HFFc6 (cell line): ENCODE measurements at regions not wholly inside any gene's neighbourhood (a gene's known extent, or its start where the extent isn't known, plus 50 kb on each side); places are given as distances from the start of the nearest gene placed in this dataset.

ENCODE experiments used
- DNase-seq: peaks from one replicate; pipeline ENCODE4 v3.0.0-alpha.2; 2018
- H3K27ac Mint-ChIP-seq: 2 replicates; pipeline ENCODE4 v1.8.0; 2020; ENCODE audit warnings: mild to moderate bottlenecking, mixed read lengths
- H3K27me3 Mint-ChIP-seq: 2 replicates; pipeline ENCODE4 v1.8.0; 2021; ENCODE audit warnings: mild to moderate bottlenecking, moderate library complexity, mixed read lengths; ENCODE audit not compliant: insufficient read depth
- H3K36me3 Mint-ChIP-seq: 2 replicates; pipeline ENCODE4 v1.8.0; 2021; ENCODE audit warnings: low read depth, mixed read lengths
- H3K4me1 Mint-ChIP-seq: 2 replicates; pipeline ENCODE4 v1.8.0; 2020; ENCODE audit warnings: low read depth, mixed read lengths
- H3K4me3 Mint-ChIP-seq: 2 replicates; pipeline ENCODE4 v1.8.0; 2020; ENCODE audit warnings: mild to moderate bottlenecking, moderate library complexity, mixed read lengths
- H3K9me3 Mint-ChIP-seq: 2 replicates; pipeline ENCODE4 v1.8.0; 2020; ENCODE audit warnings: mild to moderate bottlenecking, mixed read lengths
- TF ChIP-seq, protein P1 (sequence below): fragments of 200-600 bp; sonication (generic); IDR thresholded peaks from 2 replicates; pipeline ENCODE4 v1.5.0; 2021; ENCODE audit warnings: antibody characterized with exemption, mild to moderate bottlenecking

DNA sequence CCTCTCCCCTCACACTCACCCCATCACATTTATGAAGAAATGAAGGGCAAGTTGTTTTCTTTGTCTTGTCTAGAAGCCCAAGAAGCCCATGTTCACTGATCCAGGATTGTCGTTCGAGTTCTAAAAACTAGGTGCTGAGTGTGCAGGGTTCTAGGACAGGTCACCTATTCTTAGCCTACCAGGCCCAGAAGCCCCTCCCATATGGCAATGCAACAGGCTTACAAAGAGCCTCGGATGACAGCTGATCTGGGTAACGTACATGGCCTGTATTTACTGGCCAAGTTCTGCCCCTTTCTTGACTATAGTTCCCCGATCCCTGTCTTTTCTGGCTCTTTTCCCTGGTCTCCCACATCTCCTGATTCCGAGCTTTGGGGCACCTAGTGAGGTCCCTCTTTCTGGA is 160.9 kb downstream of the FZD1 start:
- Mint-ChIP-seq H3K4me1 (no peaks in the 10 kb centered on the region), H3K4me3 (no peak overlapping the region), H3K27me3 (peaks cover 5% of the 10 kb centered on the region; the same call in 1 of the 2 replicates), H3K36me3 (no peaks in the 10 kb centered on the region), H3K27ac (no peak overlapping the region), H3K9me3 (no peaks in the 10 kb centered on the region)
- no peak for DNase-seq
- TF ChIP-seq, protein P1, sequence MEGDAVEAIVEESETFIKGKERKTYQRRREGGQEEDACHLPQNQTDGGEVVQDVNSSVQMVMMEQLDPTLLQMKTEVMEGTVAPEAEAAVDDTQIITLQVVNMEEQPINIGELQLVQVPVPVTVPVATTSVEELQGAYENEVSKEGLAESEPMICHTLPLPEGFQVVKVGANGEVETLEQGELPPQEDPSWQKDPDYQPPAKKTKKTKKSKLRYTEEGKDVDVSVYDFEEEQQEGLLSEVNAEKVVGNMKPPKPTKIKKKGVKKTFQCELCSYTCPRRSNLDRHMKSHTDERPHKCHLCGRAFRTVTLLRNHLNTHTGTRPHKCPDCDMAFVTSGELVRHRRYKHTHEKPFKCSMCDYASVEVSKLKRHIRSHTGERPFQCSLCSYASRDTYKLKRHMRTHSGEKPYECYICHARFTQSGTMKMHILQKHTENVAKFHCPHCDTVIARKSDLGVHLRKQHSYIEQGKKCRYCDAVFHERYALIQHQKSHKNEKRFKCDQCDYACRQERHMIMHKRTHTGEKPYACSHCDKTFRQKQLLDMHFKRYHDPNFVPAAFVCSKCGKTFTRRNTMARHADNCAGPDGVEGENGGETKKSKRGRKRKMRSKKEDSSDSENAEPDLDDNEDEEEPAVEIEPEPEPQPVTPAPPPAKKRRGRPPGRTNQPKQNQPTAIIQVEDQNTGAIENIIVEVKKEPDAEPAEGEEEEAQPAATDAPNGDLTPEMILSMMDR: no peak

DNA sequence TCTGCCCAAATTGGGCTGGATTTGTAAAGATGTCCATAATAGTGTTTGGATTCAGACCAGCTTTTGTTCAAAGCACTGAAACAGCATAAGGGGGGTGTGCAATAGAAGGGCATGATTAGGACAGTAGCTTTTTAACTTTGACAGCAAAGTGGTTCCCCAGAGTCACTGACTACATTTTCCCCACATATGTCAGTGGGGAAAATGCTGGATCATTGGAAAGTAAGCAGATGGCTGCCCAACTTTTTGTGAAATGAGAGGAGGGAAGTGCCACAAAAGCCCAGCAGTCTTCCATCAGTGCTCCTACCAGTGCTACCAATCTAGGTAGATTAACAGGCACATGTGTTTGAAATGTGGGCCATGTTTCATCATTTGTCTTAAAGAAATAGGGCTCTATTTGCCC is 162.8 kb downstream of the FZD1 start:
- TF ChIP-seq, protein P1: no peak
- Mint-ChIP-seq H3K27me3 (peaks cover 2% of the 10 kb centered on the region; the same call in 1 of the 2 replicates), H3K4me3 (no peak overlapping the region), H3K36me3 (no peaks in the 10 kb centered on the region), H3K27ac (no peak overlapping the region), H3K4me1 (no peaks in the 10 kb centered on the region), H3K9me3 (no peaks in the 10 kb centered on the region)
- no peak for DNase-seq

DNA sequence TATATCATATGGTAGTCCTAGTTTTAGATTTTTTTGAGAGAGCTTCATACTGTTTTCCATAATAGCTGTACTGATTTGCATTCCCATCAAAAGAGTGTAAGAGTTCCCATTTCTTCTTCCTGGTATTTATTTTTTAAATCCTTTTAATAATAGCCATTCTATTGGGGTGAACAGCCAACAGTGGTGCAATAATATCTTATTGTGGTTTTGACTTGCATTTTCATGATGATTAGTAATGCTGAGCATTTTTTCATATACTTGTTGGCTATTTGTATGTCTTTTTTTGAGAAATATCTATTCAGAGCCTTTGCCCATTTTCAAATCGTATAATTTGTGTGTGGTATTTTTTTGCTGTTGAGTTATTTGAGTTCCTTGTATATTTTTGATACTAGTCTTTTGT is 167.4 kb downstream of the FZD1 start:
- no peak overlapping the region for H3K27ac Mint-ChIP-seq
- no peak overlapping the region for H3K4me3 Mint-ChIP-seq
- no peaks in the 10 kb centered on the region for H3K9me3 Mint-ChIP-seq
- no peaks in the 10 kb centered on the region for H3K27me3 Mint-ChIP-seq
- H3K36me3 Mint-ChIP-seq: no peaks in the 10 kb centered on the region
- TF ChIP-seq, protein P1: no peak
- no peaks in the 10 kb centered on the region for H3K4me1 Mint-ChIP-seq
- DNase-seq: no peak

DNA sequence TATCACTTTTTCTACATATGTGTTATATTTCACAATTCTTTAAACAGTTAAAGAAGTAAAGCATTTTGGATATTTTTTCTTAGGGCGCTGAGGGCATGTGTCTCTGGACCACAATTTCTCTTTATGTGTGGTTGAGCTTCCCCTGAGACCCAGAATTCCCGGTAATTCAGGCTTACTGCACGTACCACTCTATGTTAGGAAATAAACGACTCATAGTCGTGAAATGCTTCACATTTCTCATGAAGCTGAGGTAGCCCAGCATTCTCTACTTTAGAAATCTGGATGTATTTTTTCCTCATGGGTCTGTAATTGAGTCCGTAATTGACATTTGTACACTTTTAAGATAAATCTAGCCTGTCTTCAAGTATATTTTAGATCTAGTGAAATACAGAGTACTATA is 170.6 kb downstream of the FZD1 start:
- peaks cover 5% of the 10 kb centered on the region for H3K9me3 Mint-ChIP-seq
- no peak overlapping the region for H3K27ac Mint-ChIP-seq
- TF ChIP-seq, protein P1: no peak
- no peaks in the 10 kb centered on the region; the same call in 1 of the 2 replicates for H3K27me3 Mint-ChIP-seq
- DNase-seq: no peak
- no peaks in the 10 kb centered on the region for H3K4me1 Mint-ChIP-seq
- no peaks in the 10 kb centered on the region for H3K36me3 Mint-ChIP-seq
- no peak overlapping the region for H3K4me3 Mint-ChIP-seq

DNA sequence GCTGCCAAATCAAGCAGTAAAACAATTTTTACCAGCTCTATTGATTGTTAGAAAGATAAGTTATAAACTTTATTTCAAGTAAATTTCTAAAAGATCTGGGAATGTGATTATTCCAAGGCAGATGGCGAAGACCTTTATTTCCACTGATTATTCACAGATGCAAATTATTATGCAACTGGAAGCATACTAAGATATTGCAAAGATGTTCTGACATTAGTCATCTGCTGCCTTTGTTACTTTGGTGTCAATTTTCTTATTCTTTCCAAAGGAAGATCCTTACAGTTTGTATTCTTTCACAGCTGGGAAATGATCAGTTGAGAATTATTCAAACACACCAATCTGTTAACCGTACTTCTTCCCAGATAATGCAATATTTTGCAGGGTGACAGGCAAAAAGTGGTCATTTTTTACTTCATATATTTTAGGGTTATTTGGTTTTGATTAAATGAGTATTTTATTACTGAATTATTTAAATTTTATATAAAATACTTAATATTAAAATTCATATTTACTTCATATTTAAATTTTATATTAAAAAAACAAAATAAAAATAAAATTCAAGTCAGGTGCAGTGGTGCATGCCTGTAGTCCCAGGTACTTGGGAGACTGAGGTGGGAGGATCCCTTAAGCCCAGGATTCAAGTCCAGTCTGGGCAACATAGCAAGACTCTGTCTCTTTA is 171.3 kb downstream of the FZD1 start:
- no peaks in the 10 kb centered on the region; the same call in 1 of the 2 replicates for H3K27me3 Mint-ChIP-seq
- DNase-seq: no peak
- H3K4me3 Mint-ChIP-seq: no peak overlapping the region
- peaks cover 5% of the 10 kb centered on the region for H3K9me3 Mint-ChIP-seq
- no peaks in the 10 kb centered on the region for H3K4me1 Mint-ChIP-seq
- no peak overlapping the region for H3K27ac Mint-ChIP-seq
- H3K36me3 Mint-ChIP-seq: no peaks in the 10 kb centered on the region
- TF ChIP-seq, protein P1: no peak
